ENCODE measurements at regions not wholly inside any gene's neighbourhood (a gene's known extent, or its start where the extent isn't known, plus 50 kb on each side); places are given as distances from the start of the nearest gene placed in this dataset.

DNA sequence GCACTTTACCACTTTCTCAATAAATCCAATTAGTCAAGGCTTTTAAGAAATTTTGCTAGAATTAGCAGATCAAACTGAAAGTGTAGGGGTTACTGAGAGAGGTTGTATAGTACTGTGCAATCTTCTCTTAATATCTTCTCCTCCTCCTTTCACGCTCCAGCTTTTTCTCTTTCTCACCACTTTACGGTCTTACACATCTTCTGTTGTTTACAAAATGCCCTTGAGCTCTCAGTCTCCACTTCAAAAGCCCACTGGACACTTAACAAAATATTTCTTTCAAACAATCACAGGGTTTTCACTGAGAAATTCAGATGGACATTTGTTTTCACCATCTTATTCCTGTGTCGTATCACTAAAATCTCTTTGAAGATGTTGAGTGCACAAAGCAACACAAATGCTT, 678.2 kb downstream of the ADGRL2 start:
- TF ChIP-seq, protein P1, sequence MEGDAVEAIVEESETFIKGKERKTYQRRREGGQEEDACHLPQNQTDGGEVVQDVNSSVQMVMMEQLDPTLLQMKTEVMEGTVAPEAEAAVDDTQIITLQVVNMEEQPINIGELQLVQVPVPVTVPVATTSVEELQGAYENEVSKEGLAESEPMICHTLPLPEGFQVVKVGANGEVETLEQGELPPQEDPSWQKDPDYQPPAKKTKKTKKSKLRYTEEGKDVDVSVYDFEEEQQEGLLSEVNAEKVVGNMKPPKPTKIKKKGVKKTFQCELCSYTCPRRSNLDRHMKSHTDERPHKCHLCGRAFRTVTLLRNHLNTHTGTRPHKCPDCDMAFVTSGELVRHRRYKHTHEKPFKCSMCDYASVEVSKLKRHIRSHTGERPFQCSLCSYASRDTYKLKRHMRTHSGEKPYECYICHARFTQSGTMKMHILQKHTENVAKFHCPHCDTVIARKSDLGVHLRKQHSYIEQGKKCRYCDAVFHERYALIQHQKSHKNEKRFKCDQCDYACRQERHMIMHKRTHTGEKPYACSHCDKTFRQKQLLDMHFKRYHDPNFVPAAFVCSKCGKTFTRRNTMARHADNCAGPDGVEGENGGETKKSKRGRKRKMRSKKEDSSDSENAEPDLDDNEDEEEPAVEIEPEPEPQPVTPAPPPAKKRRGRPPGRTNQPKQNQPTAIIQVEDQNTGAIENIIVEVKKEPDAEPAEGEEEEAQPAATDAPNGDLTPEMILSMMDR (IDR thresholded peaks at IDR 0.05), result no peak
- no peak for TF ChIP-seq POLR2A (IDR thresholded peaks at IDR 0.05)
